ENCODE measurements at regions not wholly inside any gene's neighbourhood (a gene's known extent, or its start where the extent isn't known, plus 50 kb on each side); places are given as distances from the start of the nearest gene placed in this dataset.

DNA sequence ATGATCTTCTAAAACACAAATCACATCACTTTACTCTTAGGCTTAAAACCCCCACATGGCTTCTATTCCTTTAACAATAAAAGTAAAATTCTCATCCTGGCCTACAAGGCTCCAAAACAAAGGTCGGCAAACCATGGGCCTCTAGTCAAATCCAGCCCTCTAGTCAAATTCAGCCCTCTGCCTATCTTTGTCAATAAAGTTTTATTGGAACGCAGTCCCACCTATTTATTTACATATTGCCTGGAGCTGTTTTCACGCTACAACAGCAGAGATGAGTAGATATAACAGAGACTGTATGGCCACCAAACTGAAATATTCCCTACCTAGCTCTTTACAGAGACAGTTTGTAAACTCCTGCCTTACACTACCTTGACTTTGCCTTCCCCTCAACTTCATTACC is 178.8 kb downstream of the PTPN20 start:
- H3K4me1 ChIP-seq (replicated peaks in 1 of 2), result no peaks in the 10 kb centered on the region
- no peaks in the 10 kb centered on the region for H3K27me3 ChIP-seq
- H3K36me3 ChIP-seq (replicated peaks in 1 of 2), result no peaks in the 10 kb centered on the region
- H3K27ac ChIP-seq, result no peak overlapping the region
- H3K9me3 ChIP-seq (replicated peaks in 1 of 3), result no peaks in the 10 kb centered on the region
- no peak overlapping the region for H3K4me3 ChIP-seq
- no peak for TF ChIP-seq POLR2A (IDR thresholded peaks at IDR 0.05)
- TF ChIP-seq, protein P1, sequence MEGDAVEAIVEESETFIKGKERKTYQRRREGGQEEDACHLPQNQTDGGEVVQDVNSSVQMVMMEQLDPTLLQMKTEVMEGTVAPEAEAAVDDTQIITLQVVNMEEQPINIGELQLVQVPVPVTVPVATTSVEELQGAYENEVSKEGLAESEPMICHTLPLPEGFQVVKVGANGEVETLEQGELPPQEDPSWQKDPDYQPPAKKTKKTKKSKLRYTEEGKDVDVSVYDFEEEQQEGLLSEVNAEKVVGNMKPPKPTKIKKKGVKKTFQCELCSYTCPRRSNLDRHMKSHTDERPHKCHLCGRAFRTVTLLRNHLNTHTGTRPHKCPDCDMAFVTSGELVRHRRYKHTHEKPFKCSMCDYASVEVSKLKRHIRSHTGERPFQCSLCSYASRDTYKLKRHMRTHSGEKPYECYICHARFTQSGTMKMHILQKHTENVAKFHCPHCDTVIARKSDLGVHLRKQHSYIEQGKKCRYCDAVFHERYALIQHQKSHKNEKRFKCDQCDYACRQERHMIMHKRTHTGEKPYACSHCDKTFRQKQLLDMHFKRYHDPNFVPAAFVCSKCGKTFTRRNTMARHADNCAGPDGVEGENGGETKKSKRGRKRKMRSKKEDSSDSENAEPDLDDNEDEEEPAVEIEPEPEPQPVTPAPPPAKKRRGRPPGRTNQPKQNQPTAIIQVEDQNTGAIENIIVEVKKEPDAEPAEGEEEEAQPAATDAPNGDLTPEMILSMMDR (IDR thresholded peaks at IDR 0.05), result no peak
- DNase-seq, result no peak
- WGBS, 4 donors, result 93 to 98% (median 94%) methylated on average over 3 of the region's 3 CpGs
- intact Hi-C loops (cut with DNase I), result no loop called here

DNA sequence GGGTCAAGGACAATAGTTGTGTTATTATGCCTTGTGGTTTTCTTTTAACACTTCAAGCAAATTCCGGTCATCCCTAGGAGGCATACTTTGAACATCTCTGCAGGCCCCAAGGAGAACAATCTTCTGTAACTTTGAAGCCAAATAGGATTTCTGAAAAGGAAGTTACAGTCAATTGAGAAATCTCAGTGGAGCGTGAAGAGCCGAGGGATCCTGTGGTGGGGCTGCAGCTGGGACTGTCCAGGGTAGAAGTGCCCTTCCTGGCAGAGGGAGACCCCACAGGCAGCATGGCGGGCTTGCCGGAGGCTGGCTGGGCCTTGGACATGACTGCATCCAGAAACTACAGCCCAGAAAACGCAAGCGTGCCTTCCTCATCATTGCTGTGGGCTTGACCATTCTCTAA is 179.7 kb downstream of the PTPN20 start:
- WGBS, 4 donors, result 81 to 88% (median 85%) methylated on average over 7 of the region's 7 CpGs
- Histone ChIP-seq H3K27me3 (no peaks in the 10 kb centered on the region), H3K27ac (no peak overlapping the region), H3K4me3 (no peak overlapping the region), H3K36me3 (replicated peaks in 1 of 2) (no peaks in the 10 kb centered on the region), H3K4me1 (replicated peaks in 1 of 2) (no peaks in the 10 kb centered on the region), H3K9me3 (replicated peaks in 1 of 3) (no peaks in the 10 kb centered on the region)
- DNase-seq, result peak in 1 of 7 donors; percentile 18
- intact Hi-C loops (cut with DNase I), result no loop called here
- no peak for TF ChIP-seq POLR2A (IDR thresholded peaks at IDR 0.05)
- TF ChIP-seq, protein P1 (IDR thresholded peaks at IDR 0.05), result no peak

DNA sequence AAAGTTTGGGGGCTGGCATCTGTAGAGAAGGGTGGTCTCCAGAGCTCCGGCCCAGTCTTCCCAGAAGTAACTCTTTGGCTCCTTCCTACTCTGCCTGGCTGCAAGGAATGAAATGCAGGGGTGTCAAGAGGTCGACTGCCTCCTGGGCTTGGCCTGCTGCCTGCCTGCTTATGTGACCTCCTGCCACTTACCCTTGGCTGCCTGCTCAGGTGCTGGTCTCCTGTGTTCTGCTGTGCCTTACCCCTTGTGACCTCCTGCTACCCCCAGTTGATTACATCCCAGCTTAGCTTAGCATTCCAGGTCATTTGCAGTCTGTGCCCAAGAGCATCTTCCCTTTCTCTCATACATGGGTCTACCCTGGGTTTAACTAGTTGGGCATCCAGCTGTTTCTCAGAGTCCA is 180.2 kb downstream of the PTPN20 start:
- WGBS, 4 donors, result 64 to 98% (median 82%) methylated on average over 2 of the region's 2 CpGs
- Histone ChIP-seq H3K4me3 (no peak overlapping the region), H3K9me3 (replicated peaks in 1 of 3) (no peaks in the 10 kb centered on the region), H3K27ac (no peak overlapping the region), H3K4me1 (replicated peaks in 1 of 2) (no peaks in the 10 kb centered on the region), H3K36me3 (replicated peaks in 1 of 2) (no peaks in the 10 kb centered on the region), H3K27me3 (no peaks in the 10 kb centered on the region)
- peak in 1 of 7 donors; percentile 9 for DNase-seq
- intact Hi-C loops (cut with DNase I), result no loop called here
- no peak for TF ChIP-seq POLR2A (IDR thresholded peaks at IDR 0.05)
- TF ChIP-seq, protein P1 (IDR thresholded peaks at IDR 0.05), result no peak

DNA sequence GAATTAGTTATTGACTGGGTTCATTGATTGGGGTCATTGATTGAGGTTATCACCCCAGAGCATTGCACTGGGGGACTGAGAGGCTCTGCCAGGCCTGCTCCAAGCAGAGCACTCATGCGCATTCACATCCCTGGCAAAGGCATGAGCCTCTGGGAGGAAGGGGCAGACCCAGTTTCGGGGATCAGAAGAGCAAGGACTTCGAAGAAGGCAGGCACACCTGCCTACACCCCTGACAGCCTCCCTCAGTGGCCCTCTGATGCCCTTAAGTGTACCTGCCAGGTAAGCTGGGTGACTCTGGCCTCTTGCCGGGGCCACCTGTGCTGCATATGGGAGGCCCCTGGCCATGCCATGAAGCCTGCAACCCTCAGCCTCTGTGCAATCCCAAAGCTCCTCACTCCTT is 181.1 kb downstream of the PTPN20 start:
- H3K9me3 ChIP-seq (replicated peaks in 1 of 3), result no peaks in the 10 kb centered on the region
- WGBS, 4 donors, result 83 to 97% (median 95%) methylated on average over 3 to 4 of the region's 4 CpGs
- intact Hi-C loops (cut with DNase I), result no loop called here
- no peaks in the 10 kb centered on the region for H3K4me1 ChIP-seq (replicated peaks in 1 of 2)
- TF ChIP-seq POLR2A (IDR thresholded peaks at IDR 0.05), result no peak
- TF ChIP-seq, protein P1 (IDR thresholded peaks at IDR 0.05), result no peak
- H3K27me3 ChIP-seq, result no peaks in the 10 kb centered on the region
- no peak overlapping the region for H3K4me3 ChIP-seq
- no peaks in the 10 kb centered on the region for H3K36me3 ChIP-seq (replicated peaks in 1 of 2)
- H3K27ac ChIP-seq, result no peak overlapping the region
- peak in 1 of 7 donors; percentile 27 for DNase-seq
